Left colon (tissue), 2 donors: ENCODE measurements at regions not wholly inside any gene's neighbourhood (a gene's known extent, or its start where the extent isn't known, plus 50 kb on each side); places are given as distances from the start of the nearest gene placed in this dataset.
"Not testable (repeated sequence)": the region's sequence is repeated elsewhere in the genome, so short reads cannot be mapped to it uniquely, and the experiment has no call there.

ENCODE experiments used
- ATAC-seq: fragments of 200-7000 bp; cut with Tn5 transposase; one replicate; pipeline ENCODE4 v1.9.1; 2020; ENCODE audit warnings: mild to moderate bottlenecking, moderate library complexity
- DNase-seq, 2 donors: peaks; one replicate each; pipeline ENCODE4 v3.0.0-alpha.2; 2020
- intact Hi-C, 2 donors: fragments of 100-400 bp; cut with DNase I in 1 of 2; cut with micrococcal nuclease in 1 of 2; formaldehyde crosslinking; loops; one replicate each; pipeline versions ENCODE4 v1.11.2 to v1.14.0; 2022; cut with DNase I, micrococcal nuclease
- donor health status: DM: no; HTN: no; CAD: no.
- donor health status: DM: yes; HTN: yes; CAD: no.

- intact Hi-C loops, ATAC-seq, DNase-seq: not testable (repeated sequence)
Observed at GRCh38 chr2:111472844-111473403, 352.2 kb downstream of the BCL2L11 start.

- intact Hi-C loops, DNase-seq: not testable (repeated sequence)
- peak; percentile 82 for ATAC-seq
Observed at GRCh38 chr2:111473522-111473921, 352.8 kb downstream of the BCL2L11 start.

- DNase-seq, ATAC-seq, intact Hi-C loops: not testable (repeated sequence)
Observed at GRCh38 chr2:111474198-111474705, 353.5 kb downstream of the BCL2L11 start.

- DNase-seq, ATAC-seq, intact Hi-C loops: not testable (repeated sequence)
Observed at GRCh38 chr2:111478335-111478734, 357.6 kb downstream of the BCL2L11 start.

- intact Hi-C loops, DNase-seq, ATAC-seq: not testable (repeated sequence)
Observed at GRCh38 chr2:111478871-111479318, 358.2 kb downstream of the BCL2L11 start.

- ATAC-seq: not testable (repeated sequence)
Observed at GRCh38 chr2:111480016-111480625, 359.4 kb downstream of the BCL2L11 start.

GRCh38 chr2:111480633-111481032, 359.9 kb downstream of the BCL2L11 start:
- intact Hi-C loops, DNase-seq, ATAC-seq: not testable (repeated sequence)

More at GRCh38 chr2:111480016-111480625, 359.4 kb downstream of the BCL2L11 start:
- intact Hi-C loops, DNase-seq: not testable (repeated sequence)

- ATAC-seq, DNase-seq, intact Hi-C loops: not testable (repeated sequence)
Observed at GRCh38 chr2:111481219-111481618, 360.5 kb downstream of the BCL2L11 start.

- DNase-seq, intact Hi-C loops: not testable (repeated sequence)
- ATAC-seq: peak; percentile 98
Observed at GRCh38 chr2:111482987-111483679, 362.4 kb downstream of the BCL2L11 start.

GRCh38 chr2:111484097-111484496, 363.4 kb downstream of the BCL2L11 start:
- not testable (repeated sequence) for ATAC-seq

GRCh38 chr2:111485895-111486294, 365.2 kb downstream of the BCL2L11 start:
- DNase-seq, ATAC-seq, intact Hi-C loops: not testable (repeated sequence)

More at GRCh38 chr2:111484097-111484496, 363.4 kb downstream of the BCL2L11 start:
- DNase-seq, intact Hi-C loops: not testable (repeated sequence)

- DNase-seq, intact Hi-C loops: not testable (repeated sequence)
Observed at GRCh38 chr2:111488451-111488850, 367.7 kb downstream of the BCL2L11 start.

GRCh38 chr2:111489460-111489859, 368.7 kb downstream of the BCL2L11 start:
- intact Hi-C loops, ATAC-seq: not testable (repeated sequence)

More at GRCh38 chr2:111488451-111488850, 367.7 kb downstream of the BCL2L11 start:
- ATAC-seq: not testable (repeated sequence)

GRCh38 chr2:111491181-111491580, 370.5 kb downstream of the BCL2L11 start:
- DNase-seq, intact Hi-C loops, ATAC-seq: not testable (repeated sequence)

More at GRCh38 chr2:111489460-111489859, 368.7 kb downstream of the BCL2L11 start:
- not testable (repeated sequence) for DNase-seq

- intact Hi-C loops, DNase-seq, ATAC-seq: not testable (repeated sequence)
Observed at GRCh38 chr2:111491614-111492013, 370.9 kb downstream of the BCL2L11 start.

- intact Hi-C loops, DNase-seq, ATAC-seq: not testable (repeated sequence)
Observed at GRCh38 chr2:111492995-111493719, 372.4 kb downstream of the BCL2L11 start.

- ATAC-seq, intact Hi-C loops, DNase-seq: not testable (repeated sequence)
Observed at GRCh38 chr2:111493720-111494078, 373.0 kb downstream of the BCL2L11 start.

- intact Hi-C loops, DNase-seq: not testable (repeated sequence)
- ATAC-seq: peak; percentile 38
Observed at GRCh38 chr2:111494288-111494980, 373.7 kb downstream of the BCL2L11 start.
